C4-2B (cell line): ENCODE measurements at regions not wholly inside any gene's neighbourhood (a gene's known extent, or its start where the extent isn't known, plus 50 kb on each side); places are given as distances from the start of the nearest gene placed in this dataset.

ENCODE experiments used
- CTCF ChIP-seq: fragments of 450-650 bp; conservative IDR thresholded peaks from 2 replicates; pipeline ENCODE4 v1.5.1; 2017; ENCODE audit warnings: mild to moderate bottlenecking
- ZFX ChIP-seq: fragments of 450-650 bp; IDR thresholded peaks from 2 replicates; pipeline ENCODE4 v1.6.1; 2017

GRCh38 chr12:63326260-63326659 lies 175.3 kb upstream of the AVPR1A start:
- TF ChIP-seq CTCF: no peak
- TF ChIP-seq ZFX: no peak
